HG03571 (cell line): ENCODE measurements at regions not wholly inside any gene's neighbourhood (a gene's known extent, or its start where the extent isn't known, plus 50 kb on each side); places are given as distances from the start of the nearest gene placed in this dataset.

Experiments
- ATAC-seq: cut with Tn5 transposase; IDR thresholded peaks from one replicate; pipeline ENCODE4 v1.9.1; 2021; ENCODE audit not compliant: unreplicated experiment

DNA sequence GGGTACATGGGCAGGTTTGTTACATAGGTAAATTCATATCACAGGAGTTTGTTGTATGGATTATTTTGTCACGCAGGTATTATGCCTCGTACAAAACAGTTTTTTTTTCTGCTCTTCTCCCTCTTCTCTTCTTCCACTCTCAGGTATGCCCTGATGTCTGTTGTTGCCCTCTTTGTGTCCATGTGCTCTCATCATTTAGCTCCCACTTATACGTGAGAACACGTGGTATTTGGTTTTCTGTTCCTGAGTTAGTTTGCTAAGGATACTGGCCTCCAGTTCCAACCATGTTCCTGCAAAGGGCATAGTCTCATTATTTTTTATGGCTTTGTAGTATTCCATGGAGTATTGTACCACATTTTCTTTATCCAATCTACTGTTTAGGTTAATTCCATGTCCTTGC is 65.7 kb downstream of the UNC5CL start:
- no peak for ATAC-seq

DNA sequence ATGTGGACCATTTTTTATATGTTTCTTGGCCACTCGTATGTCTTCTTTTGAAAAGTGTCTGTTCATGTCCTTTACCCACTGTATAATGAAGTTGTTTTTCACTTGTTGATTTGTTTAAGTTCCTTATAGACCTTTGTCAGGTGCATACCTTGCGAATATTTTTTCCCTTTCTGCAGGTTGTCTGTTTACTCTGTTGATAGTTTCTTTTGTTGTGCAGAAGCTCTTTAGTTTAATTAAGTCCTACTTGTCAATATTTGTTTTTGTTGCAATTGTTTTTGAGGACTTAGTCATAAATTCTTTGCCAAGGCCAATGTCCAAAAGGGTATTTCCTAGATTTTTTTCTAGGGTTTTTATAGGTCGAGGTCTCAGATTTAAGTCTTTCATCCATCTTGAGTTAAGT is 66.2 kb downstream of the UNC5CL start:
- no peak for ATAC-seq

DNA sequence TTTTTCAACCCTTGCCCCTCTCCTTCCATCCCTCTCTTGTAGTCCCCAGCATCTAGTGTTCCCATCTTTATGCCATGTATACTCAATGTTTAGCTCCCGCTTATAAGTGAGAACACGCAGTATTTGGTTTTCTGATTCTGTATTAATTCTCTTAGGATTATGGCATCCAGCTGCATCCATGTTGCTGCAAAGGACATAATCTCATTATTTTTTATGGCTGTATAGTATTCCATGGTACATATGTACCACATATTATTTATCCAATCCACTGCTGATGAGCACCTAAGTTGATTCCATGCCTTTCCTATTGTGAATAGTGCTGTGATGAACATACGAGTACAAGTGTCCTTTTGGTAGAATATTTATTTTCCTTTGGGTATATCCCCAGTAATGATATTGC is 66.8 kb downstream of the UNC5CL start:
- ATAC-seq: no peak

DNA sequence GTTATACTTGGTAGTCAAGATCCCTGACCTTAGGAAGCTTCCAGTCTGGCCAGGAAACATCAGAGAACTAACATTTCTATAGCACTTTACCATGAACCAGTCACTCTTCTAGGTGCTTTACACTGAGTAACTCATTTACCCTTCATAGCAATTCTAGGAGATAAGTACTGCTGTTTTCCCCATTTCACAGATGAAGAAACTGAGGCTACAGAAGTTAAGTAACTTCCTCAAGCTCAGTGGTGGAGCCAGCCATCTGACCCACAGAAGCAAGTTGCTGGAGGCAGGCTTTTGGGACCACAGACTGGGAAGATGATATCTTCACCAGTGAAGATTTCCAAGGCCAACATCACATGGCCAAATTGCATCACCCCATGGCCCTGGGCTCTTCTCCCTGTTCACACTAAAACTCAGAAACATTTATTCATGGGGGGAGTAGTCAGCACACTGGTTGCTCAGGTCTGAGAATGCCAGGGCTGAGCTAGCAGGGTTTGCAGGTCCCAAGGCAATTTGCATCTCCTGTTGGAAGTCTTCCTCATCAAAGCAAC is 70.3 kb downstream of the UNC5CL start:
- ATAC-seq: no peak

DNA sequence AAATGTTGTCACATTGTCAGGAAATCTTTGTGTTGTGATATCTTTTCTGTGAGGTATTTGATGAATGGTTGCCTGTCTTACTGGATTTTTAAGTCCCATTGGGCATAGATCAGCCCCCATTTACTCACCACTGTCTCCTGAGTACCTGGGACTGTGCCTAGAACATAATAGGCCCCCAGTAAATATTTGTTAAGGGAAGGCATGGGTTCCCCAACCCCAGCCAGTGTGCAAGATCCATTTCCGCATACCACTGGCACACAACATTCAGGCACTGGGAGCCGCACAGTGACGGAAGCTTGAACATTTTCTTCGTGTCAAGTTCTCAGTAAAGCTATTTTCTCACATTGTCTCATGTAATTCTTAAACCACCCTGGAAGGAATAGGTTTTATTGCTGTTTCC is 72.2 kb downstream of the UNC5CL start:
- no peak for ATAC-seq

DNA sequence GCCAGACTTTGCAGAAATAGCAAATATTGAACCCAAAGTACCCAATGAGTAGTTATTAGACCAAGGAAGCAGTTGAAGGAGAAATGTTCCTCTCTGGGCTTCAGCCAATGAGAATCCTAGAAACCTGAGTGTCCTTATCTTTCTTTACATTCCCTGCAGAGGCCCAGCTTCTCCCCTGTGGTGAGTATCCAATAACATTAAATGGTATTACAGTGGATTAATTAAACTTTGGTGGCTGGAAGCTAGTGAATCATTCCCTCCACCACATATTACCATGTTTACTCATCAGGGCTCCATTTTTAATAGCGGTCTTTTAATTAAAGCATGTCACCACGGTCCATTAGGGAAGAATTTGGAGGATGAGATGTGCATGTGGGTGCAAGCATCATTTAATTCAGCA is 74.0 kb downstream of the UNC5CL start:
- ATAC-seq: no peak

DNA sequence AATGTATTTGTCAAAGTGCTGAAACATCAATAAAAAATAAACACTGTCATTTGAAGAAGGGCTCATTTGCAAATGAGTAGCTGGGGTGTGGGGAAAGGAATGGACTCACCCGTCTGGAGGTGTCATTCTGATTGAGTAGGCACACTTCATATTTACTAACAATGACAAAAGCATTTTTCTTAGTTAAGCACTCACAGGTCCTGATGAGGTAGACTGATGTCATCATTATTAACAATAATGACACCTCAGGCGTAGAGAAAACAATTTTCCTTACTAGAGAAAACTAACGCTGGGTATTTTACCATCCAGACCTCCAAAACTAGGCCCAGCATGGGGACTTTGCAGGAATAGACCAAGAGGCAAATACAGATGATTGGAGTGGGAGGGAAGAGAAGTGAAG is 76.0 kb downstream of the UNC5CL start:
- ATAC-seq: no peak

DNA sequence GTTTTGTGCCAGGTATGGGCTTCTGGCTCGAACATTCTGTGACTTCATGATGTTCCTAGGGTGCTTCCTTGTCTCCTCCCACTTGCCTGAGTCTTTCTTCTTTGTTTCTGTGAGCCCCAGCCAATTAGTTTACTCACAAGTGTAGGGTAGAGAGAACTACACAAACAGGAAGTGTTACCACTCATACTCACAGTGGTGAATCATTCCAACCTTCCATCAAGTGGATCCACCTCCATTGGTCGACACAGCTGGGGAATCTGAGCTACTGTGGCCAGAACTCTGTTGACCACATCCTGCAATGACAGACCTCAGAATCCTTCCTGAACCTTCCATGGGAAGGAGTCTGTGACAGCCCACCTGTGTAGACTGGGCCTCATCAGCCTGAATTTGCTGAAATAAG is 76.8 kb downstream of the UNC5CL start:
- no peak for ATAC-seq

DNA sequence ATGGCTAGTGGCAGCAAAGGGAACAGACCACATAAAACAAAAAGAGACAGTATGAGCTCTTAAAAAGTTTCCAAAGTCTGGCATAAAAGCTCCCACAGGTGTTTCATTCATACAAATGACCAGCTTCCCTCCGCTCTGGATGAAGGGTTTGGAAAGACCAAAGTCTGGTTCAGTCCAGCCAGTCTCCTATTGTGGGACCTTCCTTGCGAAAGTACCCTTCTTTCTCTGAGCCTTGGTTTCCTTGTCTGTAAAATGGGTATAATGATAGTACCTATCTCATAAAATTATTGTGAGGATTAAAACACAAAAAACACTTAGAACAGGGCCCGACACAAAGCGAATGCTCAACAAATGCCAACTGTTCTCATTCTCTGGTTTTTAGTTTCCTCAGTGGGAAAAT is 77.2 kb downstream of the UNC5CL start:
- ATAC-seq: no peak

DNA sequence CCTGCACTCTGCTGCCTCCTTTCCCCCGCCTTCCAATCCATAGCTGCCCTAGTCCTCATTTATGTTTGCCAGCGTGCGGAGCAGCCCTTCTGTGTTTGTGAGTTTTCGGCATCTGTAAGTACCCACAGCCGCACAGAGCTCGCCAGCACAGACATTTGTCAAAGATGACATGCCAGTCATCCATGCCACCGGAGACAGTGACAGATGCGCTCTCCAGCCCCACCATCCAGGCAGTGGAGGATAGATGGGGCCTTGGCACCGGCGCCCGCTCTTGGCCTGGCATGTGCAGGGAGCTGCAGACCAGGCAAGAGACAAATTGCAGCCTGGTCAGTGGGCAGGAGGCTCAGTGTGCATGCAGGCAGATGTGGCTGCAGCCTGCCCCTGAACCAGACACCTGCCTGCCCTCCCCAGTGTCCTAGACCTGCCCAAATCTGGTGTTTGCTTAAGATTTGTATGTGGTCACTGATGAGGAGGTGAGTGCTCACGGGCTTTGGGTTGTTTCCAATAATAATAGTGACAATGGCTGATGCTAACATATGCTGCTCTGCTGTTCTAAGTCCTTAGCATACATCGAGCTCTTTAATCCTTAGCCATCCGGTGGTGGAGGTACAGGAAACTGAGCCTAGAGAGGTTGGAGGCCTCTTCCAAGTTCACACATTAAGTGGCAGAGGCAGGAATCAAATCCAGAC is 78.1 kb downstream of the UNC5CL start:
- ATAC-seq: no peak

DNA sequence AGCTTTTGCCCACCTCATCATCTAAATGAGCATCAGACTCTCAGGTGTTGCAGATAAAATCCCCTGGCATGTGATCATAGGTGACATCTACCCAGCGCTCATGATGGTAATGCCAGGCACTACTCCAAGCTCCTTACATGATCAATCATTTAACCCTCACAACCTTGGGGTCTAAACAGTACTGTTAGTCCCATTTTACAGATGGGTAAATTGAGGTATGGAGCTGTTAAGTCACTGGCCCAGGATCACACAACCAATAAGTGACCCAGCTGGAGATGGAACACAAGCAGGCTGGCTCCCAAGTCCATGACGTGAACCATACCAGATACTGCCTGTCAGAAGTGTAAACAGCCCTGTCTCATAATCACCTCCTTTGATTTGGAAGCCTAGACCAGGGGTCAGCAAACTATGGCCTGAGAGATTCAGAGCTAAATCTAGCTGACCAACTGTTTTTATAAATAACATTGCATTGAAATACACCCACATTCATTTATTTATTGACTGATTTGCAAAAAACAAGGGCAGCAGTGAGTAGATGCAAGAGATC is 79.2 kb downstream of the UNC5CL start:
- no peak for ATAC-seq

DNA sequence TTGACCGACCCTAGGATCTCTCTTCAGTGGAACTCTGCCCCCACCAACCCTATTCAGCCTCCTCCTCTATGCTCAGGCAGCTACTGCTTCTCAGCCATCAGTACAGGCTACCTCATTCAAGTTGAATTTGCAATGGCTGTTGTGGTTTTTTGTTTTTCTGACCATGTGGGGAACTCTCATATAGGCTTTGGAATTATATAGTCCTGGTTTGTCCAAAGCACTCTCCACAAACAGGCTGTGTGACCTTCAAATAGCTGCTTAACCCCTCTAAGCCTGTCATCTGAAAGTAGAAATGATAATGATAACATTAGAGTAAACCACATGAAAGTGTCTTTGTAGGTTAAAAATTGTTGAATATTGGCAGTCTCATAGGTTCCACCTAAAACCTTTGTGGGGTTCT is 80.3 kb downstream of the UNC5CL start:
- no peak for ATAC-seq

DNA sequence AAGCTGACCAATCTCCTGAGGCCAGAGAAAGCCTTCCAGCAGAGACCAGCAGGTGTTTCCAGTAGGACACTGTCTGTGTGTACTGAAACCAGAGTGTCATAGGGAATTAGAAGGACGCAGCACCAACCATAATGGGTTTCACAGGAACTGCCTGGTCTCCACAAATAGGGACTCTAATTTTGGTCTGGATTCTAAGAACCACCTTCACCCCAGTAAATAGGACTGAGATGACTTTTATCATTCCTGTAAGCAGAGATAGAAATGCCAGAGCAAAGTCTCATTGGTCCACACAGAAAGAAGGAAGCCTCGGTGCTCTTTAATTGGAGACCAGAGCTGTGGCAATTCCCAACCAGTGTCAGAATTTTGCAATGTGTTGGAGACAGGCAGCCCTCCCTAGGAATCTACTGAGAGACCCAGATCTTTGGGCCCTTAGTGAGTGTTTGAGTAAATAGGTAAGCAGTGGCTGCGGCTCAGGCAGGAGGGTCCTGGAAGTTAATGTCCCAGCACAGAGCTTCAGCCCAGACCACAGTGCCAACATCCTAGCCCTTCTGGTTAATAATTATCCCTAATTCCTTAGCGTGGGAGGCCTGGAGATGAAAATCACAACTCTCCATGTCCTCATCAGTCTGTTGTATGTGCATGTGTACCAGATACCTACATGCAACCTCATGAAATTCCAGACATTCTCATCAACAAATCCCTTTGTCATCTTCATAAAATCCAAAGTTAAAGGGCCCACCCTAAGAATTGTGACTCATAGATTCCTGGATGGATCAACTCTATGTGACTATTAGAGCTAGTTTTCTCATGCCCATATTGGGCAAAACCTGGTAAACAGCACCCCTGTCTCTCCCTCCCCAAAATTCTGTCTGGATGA is 81.2 kb downstream of the UNC5CL start:
- no peak for ATAC-seq

DNA sequence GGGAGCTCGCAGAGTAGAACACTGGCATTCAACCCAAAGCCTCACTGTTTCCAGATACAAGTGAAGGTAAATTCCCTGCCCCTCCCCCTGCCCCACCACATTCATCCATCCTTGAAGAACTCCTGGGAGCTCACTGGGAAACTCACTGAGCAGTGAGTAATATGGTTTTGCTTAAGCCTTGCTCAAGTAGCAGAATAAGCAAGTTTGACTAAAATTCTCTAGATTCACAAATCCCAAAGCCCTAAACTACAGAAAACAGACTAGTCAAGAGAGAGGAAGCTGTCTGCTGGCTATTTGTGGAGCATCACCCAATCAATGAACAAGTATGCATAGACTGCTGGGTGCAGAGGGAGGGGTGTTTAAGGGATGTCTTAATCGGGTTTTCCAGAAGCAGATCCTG is 82.1 kb downstream of the UNC5CL start:
- no peak for ATAC-seq

DNA sequence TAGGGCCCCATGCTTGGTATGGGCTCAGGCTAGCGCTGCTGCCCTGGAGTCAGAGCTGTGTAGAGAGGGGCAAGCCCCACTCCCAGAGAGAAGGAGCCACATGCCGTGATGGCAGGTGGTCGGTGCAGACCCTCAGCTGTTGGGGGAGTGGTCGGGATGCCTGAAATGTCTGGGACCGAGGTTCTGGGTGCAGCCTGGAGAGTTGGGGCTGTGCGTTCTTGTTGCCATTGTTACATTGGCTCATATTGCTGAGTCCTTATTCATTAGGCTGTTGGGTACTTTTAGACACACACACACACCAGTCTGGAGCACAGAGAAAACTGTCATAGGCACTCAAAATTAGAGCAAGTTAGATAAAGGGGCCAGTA is 83.9 kb downstream of the UNC5CL start:
- ATAC-seq: no peak

DNA sequence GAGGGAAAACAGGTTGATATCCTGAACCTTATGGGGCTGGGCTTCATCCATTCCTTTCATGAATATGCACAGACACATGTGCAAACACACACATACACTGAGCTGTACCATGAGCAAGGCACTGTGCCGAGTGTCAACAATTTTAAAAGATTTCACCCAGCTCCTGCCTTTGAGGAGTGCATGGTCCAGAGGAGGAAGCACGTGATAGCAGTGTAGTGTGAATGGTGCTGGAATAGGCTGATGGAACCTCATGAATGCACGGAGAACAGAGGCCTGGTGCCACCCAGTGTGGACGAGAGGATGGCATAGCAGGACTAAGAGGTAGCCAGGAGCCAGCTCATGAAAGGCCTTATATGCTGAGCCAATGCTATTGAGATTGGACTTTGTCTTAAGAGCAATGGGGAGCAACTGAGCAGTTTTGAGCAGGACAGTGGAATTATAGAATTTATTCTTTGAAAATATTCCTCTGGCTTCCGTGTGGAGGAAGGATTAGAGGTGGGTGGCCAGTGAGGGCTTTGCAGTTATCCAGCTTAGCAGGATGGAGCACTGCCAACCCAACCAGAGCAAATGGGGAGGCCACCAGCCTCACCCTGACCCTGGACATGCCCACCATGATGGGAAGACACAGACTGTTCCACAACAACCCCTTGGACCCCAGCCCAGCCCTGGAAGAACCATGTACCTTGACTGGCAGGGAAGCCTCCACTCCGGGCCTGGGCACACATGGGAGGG is 84.4 kb downstream of the UNC5CL start:
- no peak for ATAC-seq

DNA sequence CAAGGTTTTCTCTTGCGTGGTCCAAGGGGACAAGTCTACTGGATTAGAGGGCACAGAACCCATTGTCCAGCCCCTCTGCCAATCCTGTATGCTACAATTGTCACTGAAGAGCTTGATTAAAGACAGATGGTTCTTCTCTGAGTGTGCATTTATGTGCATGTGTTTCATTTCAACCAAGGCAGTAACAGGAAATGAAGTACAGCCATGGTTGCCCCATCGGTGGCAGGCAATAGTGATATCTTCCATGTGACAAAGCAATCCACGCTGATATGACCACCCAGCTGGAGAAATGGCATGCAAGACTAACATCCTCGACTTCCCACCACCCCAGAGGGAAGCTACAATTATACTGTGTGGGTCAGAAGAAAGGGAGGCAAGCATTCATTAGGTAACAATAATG is 85.5 kb downstream of the UNC5CL start:
- ATAC-seq: no peak

DNA sequence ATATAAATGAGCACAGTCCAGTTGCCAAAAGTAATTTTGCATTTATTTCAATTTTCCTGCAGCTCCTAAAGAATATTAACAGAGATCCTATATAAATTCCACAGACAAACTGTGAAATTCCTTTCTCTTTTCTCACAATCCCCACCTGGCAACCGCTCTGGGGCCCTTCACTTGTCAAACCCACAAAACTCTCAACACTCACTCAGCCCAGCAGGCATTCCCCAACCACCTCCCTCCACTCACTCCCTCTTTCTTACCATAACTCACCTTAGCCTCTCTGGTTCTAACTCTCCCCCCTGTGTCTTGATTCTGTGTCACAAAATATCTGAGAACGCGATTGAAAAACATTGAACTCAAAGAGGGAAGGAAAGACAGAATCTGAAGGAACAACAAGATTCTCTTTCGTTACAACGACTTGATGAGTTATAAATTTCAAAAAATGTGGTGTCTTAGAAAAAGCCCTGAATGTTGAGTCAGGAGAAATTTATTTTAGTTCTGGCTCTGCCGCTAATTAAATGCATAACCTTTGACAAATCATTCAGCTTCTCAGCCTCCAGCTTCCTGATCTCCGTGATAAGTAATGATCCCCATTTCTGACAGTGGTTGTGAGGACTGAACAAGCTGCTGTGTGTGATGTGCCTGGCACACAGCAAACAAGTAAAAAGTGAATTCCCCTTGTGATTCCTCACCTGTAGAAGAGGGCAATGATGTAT is 87.9 kb downstream of the UNC5CL start:
- no peak for ATAC-seq

DNA sequence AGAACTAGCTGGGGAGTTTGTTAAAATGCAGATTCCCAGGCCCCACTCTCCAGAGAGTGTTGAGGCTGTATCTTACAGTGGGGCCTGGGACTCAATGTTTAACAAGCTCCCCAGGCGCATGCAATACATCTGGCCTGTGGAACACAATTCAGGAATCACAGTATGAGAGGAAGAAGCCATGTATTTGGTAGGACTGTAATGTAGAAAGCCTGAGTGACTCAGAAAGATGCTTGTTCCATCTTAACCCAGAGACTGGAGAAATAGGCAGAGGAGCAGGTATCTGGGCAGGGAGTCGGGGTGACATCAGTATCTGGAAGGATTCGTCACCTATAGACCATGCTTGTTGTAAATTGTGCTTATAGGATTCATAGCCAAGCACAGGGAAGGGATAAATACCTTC is 90.5 kb downstream of the UNC5CL start:
- no peak for ATAC-seq

DNA sequence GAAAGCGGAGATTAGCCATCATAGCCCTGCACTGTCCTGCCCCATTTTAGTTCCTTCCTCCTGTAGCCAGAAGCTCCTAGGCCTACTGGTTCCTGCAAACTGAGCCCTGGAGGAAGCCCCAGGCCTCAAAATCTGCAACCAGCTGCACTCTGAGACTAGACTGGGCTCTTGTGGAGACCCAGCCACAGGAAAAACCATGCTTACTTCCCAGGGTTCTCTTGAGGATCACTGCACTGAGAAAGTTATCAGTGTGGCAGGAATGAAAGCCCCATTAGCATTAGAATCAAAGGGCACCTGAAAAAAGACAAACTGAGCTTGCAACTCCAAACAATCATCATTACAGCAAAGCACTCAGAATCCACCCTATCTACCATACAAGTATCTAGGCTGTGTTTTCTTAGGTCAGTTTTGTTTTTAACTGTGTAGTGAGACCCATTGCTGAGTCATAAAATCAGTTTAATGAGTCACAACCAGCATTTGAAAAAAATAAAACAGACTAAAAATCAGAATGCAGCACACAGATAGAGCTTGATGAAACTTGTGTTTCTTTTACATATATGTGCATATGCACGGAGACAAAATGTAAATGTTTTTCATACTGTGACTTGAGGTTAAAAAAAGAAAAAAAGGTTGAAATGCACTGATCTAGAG is 91.0 kb downstream of the UNC5CL start:
- no peak for ATAC-seq
